Astrocyte (in vitro differentiated cells and primary cell): ENCODE measurements at regions not wholly inside any gene's neighbourhood (a gene's known extent, or its start where the extent isn't known, plus 50 kb on each side); places are given as distances from the start of the nearest gene placed in this dataset.

Experiments
- DNase-seq: peaks from one replicate; pipeline ENCODE4 v3.0.0-alpha.2; 2010; ENCODE audit warnings: low read depth
- FAIRE-seq: peaks from 2 replicates; lab custom pipeline; 2011; peaks lifted over from hg19 to GRCh38; lab: Jason Lieb, UNC
- H2AFZ ChIP-seq: 2 replicates; pipeline ENCODE4 v1.6.0; 2012; ENCODE audit warnings: low read depth, low read length, inconsistent platforms
- H3K27ac ChIP-seq: 2 replicates; pipeline ENCODE4 v1.5.1; 2011; ENCODE audit warnings: low read depth, low read length, inconsistent platforms
- H3K27me3 ChIP-seq: 2 replicates; pipeline ENCODE4 v1.6.0; 2011; ENCODE audit warnings: low read length, inconsistent platforms; ENCODE audit not compliant: insufficient read depth
- H3K36me3 ChIP-seq: 2 replicates; pipeline ENCODE4 v1.5.1; 2011; ENCODE audit warnings: low read length, inconsistent platforms; ENCODE audit not compliant: insufficient read depth
- H3K4me1 ChIP-seq: 2 replicates; pipeline ENCODE4 v1.5.1; 2011; ENCODE audit warnings: low read length, inconsistent platforms; ENCODE audit not compliant: insufficient read depth
- H3K4me2 ChIP-seq: 2 replicates; pipeline ENCODE4 v1.6.0; 2012; ENCODE audit warnings: low read length, inconsistent platforms
- H3K4me3 ChIP-seq: 2 replicates; pipeline ENCODE4 v1.5.1; 2011; ENCODE audit warnings: low read depth, mild to moderate bottlenecking, low read length, inconsistent platforms; ENCODE audit not compliant: insufficient read depth
- H3K79me2 ChIP-seq: 2 replicates; pipeline ENCODE4 v1.6.0; 2012; ENCODE audit warnings: mild to moderate bottlenecking, low read length, inconsistent platforms; ENCODE audit not compliant: insufficient read depth
- H3K9ac ChIP-seq: 2 replicates; pipeline ENCODE4 v1.6.0; 2012; ENCODE audit warnings: mild to moderate bottlenecking, low read length, inconsistent platforms
- H3K9me3 ChIP-seq: 2 replicates; pipeline ENCODE4 v1.5.1; 2012; ENCODE audit warnings: low read depth, mild to moderate bottlenecking, low read length, inconsistent platforms; ENCODE audit not compliant: insufficient read depth
- H4K20me1 ChIP-seq: 2 replicates; pipeline ENCODE4 v1.6.0; 2012; ENCODE audit warnings: low read length, inconsistent platforms; ENCODE audit not compliant: insufficient read depth
- H3K27ac Mint-ChIP-seq: one replicate; pipeline ENCODE4 v1.8.0; 2021; ENCODE audit warnings: mild to moderate bottlenecking, mixed read lengths; ENCODE audit not compliant: unreplicated experiment
- H3K27me3 Mint-ChIP-seq: one replicate; pipeline ENCODE4 v1.8.0; 2021; ENCODE audit warnings: low read depth, mixed read lengths; ENCODE audit not compliant: unreplicated experiment
- H3K36me3 Mint-ChIP-seq: one replicate; pipeline ENCODE4 v1.8.0; 2021; ENCODE audit warnings: low read depth, mixed read lengths; ENCODE audit not compliant: unreplicated experiment
- H3K4me1 Mint-ChIP-seq: one replicate; pipeline ENCODE4 v1.8.0; 2021; ENCODE audit warnings: low read depth, mixed read lengths; ENCODE audit not compliant: unreplicated experiment
- H3K4me3 Mint-ChIP-seq: one replicate; pipeline ENCODE4 v1.8.0; 2021; ENCODE audit warnings: mild to moderate bottlenecking, moderate library complexity, mixed read lengths; ENCODE audit not compliant: unreplicated experiment
- H3K9me3 Mint-ChIP-seq: one replicate; pipeline ENCODE4 v1.8.0; 2021; ENCODE audit warnings: mild to moderate bottlenecking, mixed read lengths; ENCODE audit not compliant: unreplicated experiment
- EZH2 ChIP-seq: IDR thresholded peaks from 2 replicates; pipeline ENCODE4 v1.6.1; 2012; ENCODE audit warnings: mild to moderate bottlenecking, low read length, inconsistent platforms; ENCODE audit not compliant: insufficient read depth
- TF ChIP-seq, protein P1 (sequence below): IDR thresholded peaks from 2 replicates; pipeline ENCODE4 v1.5.1; 2011; ENCODE audit warnings: low read depth, mild to moderate bottlenecking, inconsistent platforms, low read length, moderate library complexity; ENCODE audit not compliant: insufficient read depth

DNA sequence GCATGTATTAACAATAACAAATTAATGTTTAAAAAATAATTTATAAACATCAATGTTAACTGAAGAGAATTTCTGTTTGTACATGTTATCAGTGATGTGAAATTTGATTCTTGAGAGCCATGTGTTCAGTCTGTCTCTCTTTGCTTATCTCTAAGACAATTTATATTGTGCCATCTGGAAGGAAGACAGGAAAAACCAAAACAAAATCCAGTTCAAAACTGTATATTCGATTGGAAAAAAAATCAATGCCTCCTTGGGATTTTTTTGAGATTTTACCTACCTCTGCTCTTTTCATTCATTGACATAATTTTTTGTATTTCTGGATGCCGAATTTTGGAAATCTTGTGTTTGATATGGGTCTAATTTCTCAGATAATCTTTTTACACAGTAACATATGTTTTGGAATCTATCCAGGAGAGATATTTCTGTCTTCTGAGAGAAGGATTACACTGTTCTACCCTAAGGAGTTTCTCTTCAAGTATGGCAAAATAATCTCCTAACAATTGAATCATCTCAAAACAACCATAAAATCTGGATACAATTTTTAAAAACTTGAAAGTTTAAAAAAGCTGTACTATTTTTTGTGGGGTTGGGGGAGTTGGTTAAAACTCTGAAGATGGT lies 311.9 kb upstream of the GNAI1 start:
- FAIRE-seq = no peak

DNA sequence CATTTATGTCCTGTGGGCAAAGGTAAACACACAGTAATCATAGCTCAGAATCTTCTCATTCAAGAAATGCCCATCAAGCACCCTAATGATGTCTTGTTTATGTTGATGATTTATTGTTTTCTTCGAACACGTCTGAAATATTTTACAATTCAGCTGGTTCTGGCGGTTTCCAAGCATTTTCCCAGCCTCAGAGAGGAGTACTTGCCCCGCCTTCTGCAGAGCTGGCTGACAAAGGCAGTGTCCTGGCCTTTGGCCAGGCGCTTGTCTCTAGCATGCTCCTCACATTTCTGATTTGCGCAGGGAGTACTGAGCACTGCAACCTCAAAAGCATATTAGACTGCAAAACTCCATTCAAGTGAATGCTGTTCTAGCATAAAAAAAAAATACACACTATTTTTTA lies 314.2 kb upstream of the GNAI1 start:
- Histone ChIP-seq H3K4me3 (peak overlapping the region; percentile 15), H3K4me1 (no peaks in the 10 kb centered on the region), H4K20me1 (no peaks in the 10 kb centered on the region), H3K36me3 (no peaks in the 10 kb centered on the region), H3K4me2 (peak overlapping the region; percentile 77), H3K79me2 (no peaks in the 10 kb centered on the region), H3K9ac (peak overlapping the region; percentile 42), H2AFZ (peak overlapping the region; percentile 61), H3K27ac (no peak overlapping the region), H3K9me3 (no peaks in the 10 kb centered on the region), H3K27me3 (no peaks in the 10 kb centered on the region)
- DNase-seq (peak; percentile 48), FAIRE-seq (no peak)
- TF ChIP-seq EZH2 = no peak
- TF ChIP-seq, protein P1, sequence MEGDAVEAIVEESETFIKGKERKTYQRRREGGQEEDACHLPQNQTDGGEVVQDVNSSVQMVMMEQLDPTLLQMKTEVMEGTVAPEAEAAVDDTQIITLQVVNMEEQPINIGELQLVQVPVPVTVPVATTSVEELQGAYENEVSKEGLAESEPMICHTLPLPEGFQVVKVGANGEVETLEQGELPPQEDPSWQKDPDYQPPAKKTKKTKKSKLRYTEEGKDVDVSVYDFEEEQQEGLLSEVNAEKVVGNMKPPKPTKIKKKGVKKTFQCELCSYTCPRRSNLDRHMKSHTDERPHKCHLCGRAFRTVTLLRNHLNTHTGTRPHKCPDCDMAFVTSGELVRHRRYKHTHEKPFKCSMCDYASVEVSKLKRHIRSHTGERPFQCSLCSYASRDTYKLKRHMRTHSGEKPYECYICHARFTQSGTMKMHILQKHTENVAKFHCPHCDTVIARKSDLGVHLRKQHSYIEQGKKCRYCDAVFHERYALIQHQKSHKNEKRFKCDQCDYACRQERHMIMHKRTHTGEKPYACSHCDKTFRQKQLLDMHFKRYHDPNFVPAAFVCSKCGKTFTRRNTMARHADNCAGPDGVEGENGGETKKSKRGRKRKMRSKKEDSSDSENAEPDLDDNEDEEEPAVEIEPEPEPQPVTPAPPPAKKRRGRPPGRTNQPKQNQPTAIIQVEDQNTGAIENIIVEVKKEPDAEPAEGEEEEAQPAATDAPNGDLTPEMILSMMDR = no peak
- Mint-ChIP-seq H3K4me1 (peaks cover 2% of the 10 kb centered on the region), H3K27me3 (no peaks in the 10 kb centered on the region), H3K4me3 (no peak overlapping the region), H3K27ac (no peak overlapping the region), H3K9me3 (no peaks in the 10 kb centered on the region), H3K36me3 (no peaks in the 10 kb centered on the region)

More for the DNA sequence above, 311.9 kb upstream of the GNAI1 start:
- H3K36me3 ChIP-seq = no peaks in the 10 kb centered on the region
- Mint-ChIP-seq H3K9me3 (no peaks in the 10 kb centered on the region), H3K36me3 (no peaks in the 10 kb centered on the region), H3K27ac (no peak overlapping the region), H3K4me1 (peaks cover 2% of the 10 kb centered on the region), H3K4me3 (no peak overlapping the region), H3K27me3 (no peaks in the 10 kb centered on the region)
- no peak overlapping the region for H3K4me2 ChIP-seq
- DNase-seq = no peak
- H3K9ac ChIP-seq = no peak overlapping the region
- H2AFZ ChIP-seq = no peak overlapping the region
- no peaks in the 10 kb centered on the region for H3K27me3 ChIP-seq
- H3K27ac ChIP-seq = no peak overlapping the region
- H3K4me1 ChIP-seq = no peaks in the 10 kb centered on the region
- TF ChIP-seq, protein P1 = no peak
- no peak for TF ChIP-seq EZH2
- H3K79me2 ChIP-seq = no peaks in the 10 kb centered on the region
- H4K20me1 ChIP-seq = no peaks in the 10 kb centered on the region
- no peaks in the 10 kb centered on the region for H3K9me3 ChIP-seq
- no peak overlapping the region for H3K4me3 ChIP-seq

DNA sequence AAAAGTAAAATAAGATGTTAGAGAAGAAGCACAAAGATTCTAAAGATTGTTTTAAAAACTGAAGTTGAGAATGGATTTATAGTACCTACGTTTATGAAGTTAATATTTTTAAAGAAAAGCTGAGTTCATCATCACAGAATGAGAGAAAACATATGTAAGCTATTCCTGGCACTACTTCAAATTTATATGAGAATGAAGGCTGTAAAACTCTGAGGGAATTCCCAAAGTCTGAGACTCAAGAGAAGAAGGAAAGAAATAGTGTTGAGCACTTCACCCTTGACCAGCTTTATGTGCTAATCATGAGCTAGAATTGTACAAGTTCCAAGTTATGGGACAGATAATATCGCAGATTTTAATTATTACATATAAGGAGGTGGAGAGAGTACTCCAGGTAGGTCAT lies 323.7 kb upstream of the GNAI1 start:
- H3K27me3 ChIP-seq = no peaks in the 10 kb centered on the region
- no peaks in the 10 kb centered on the region for H3K9me3 ChIP-seq
- H3K4me2 ChIP-seq = no peak overlapping the region
- no peak overlapping the region for H3K27ac Mint-ChIP-seq
- no peaks in the 10 kb centered on the region for H3K9me3 Mint-ChIP-seq
- H2AFZ ChIP-seq = no peak overlapping the region
- FAIRE-seq (no peak), DNase-seq (no peak)
- H3K4me3 ChIP-seq = no peak overlapping the region
- H3K36me3 ChIP-seq = no peaks in the 10 kb centered on the region
- TF ChIP-seq EZH2 = no peak
- TF ChIP-seq, protein P1 = no peak
- H3K27ac ChIP-seq = no peak overlapping the region
- H3K27me3 Mint-ChIP-seq = no peaks in the 10 kb centered on the region
- no peaks in the 10 kb centered on the region for H3K79me2 ChIP-seq
- no peaks in the 10 kb centered on the region for H3K36me3 Mint-ChIP-seq
- no peak overlapping the region for H3K4me3 Mint-ChIP-seq
- no peaks in the 10 kb centered on the region for H4K20me1 ChIP-seq
- no peak overlapping the region for H3K9ac ChIP-seq
- H3K4me1 Mint-ChIP-seq = no peaks in the 10 kb centered on the region
- H3K4me1 ChIP-seq = no peaks in the 10 kb centered on the region
